A673 (cell line): ENCODE measurements at regions not wholly inside any gene's neighbourhood (a gene's known extent, or its start where the extent isn't known, plus 50 kb on each side); places are given as distances from the start of the nearest gene placed in this dataset.

ENCODE experiments used
- BruUV-seq: library from RNA; stranded (reverse); fragments of 400-500 nt; replicated peaks from 2 replicates; lab custom pipeline; 2021; lab: Mats Ljungman, UMichigan
- CTCF ChIA-PET: fragments of 300-600 bp; sonication (Branson Sonifier 250); formaldehyde crosslinking; loops from one replicate; lab custom pipeline; 2022; ENCODE audit warnings: antibody characterized with exemption; lab: Charles Lee
- POLR2A ChIA-PET: fragments of 300-600 bp; sonication (Branson Sonifier 250); formaldehyde crosslinking; loops from one replicate; lab custom pipeline; 2022; ENCODE audit warnings: antibody characterized with exemption; ENCODE audit not compliant: low non-redundant PET; lab: Charles Lee
- DNase-seq: peaks from one replicate; pipeline ENCODE4 v3.0.0-alpha.2; 2015; ENCODE audit warnings: low spot score
- H3K27ac ChIP-seq: fragments of 200-600 bp; sonication (generic); 2 replicates; pipeline ENCODE4 v1.5.1; 2016; ENCODE audit warnings: mixed run types, low read depth, mild to moderate bottlenecking, mixed read lengths, antibody characterized with exemption, low read length; ENCODE audit not compliant: poor library complexity, severe bottlenecking
- H3K27me3 ChIP-seq: fragments of 200-600 bp; sonication (generic); replicated peaks from 2 replicates; pipeline ENCODE4 v1.6.1; 2017; ENCODE audit warnings: mixed run types, low read depth, mild to moderate bottlenecking, mixed read lengths, antibody characterized with exemption, low read length; ENCODE audit not compliant: insufficient read depth, poor library complexity
- H3K36me3 ChIP-seq: fragments of 200-600 bp; sonication (generic); 2 replicates; pipeline ENCODE4 v1.6.1; 2016; ENCODE audit warnings: mixed run types, mild to moderate bottlenecking, mixed read lengths, antibody characterized with exemption, low read length; ENCODE audit not compliant: insufficient read depth, poor library complexity, severe bottlenecking
- H3K4me1 ChIP-seq: fragments of 200-600 bp; sonication (generic); 2 replicates; pipeline ENCODE4 v1.6.1; 2017; ENCODE audit warnings: mixed run types, mild to moderate bottlenecking, mixed read lengths, antibody characterized with exemption, low read length; ENCODE audit not compliant: insufficient read depth, poor library complexity, severe bottlenecking
- H3K4me3 ChIP-seq: fragments of 200-600 bp; sonication (generic); 2 replicates; pipeline ENCODE4 v1.5.1; 2016; ENCODE audit warnings: low read depth, mixed run types, mild to moderate bottlenecking, mixed read lengths, low read length; ENCODE audit not compliant: poor library complexity, severe bottlenecking
- H3K9me3 ChIP-seq: fragments of 200-600 bp; sonication (generic); 2 replicates; pipeline ENCODE4 v1.6.1; 2016; ENCODE audit warnings: mixed run types, low read depth, mild to moderate bottlenecking, mixed read lengths, antibody characterized with exemption, low read length; ENCODE audit not compliant: poor library complexity, severe bottlenecking
- CTCF ChIP-seq: fragments of 300-800, 200-600 bp; sonication (generic); conservative IDR thresholded peaks from 2 replicates; pipeline ENCODE4 v1.5.1; 2017; ENCODE audit warnings: low read depth, mild to moderate bottlenecking, antibody characterized with exemption, low read length, moderate library complexity, mixed read lengths
- EZH2 ChIP-seq: fragments of 200-600 bp; sonication (generic); IDR thresholded peaks from 2 replicates; pipeline ENCODE4 v1.6.1; 2017; ENCODE audit warnings: borderline replicate concordance, low read depth, mild to moderate bottlenecking, mixed read lengths, antibody characterized with exemption, low read length; ENCODE audit not compliant: poor library complexity, severe bottlenecking
- intact Hi-C: fragments of 100-400 bp; cut with micrococcal nuclease; formaldehyde crosslinking; loops from one replicate; pipeline ENCODE4 v1.10.0; 2022; ENCODE audit not compliant: unreplicated experiment

GRCh38 chr16:56011808-56012481 is 136.8 kb upstream of the CES5A start:
- no peaks in the 10 kb centered on the region for H3K4me1 ChIP-seq
- no peak for DNase-seq
- POLR2A ChIA-PET = no interaction called here
- TF ChIP-seq CTCF (no peak), EZH2 (no peak)
- H3K36me3 ChIP-seq = no peaks in the 10 kb centered on the region
- peaks cover 34% of the 10 kb centered on the region for H3K27me3 ChIP-seq
- no TSS peak for BruUV-seq
- no peak overlapping the region for H3K4me3 ChIP-seq
- no peaks in the 10 kb centered on the region for H3K9me3 ChIP-seq
- intact Hi-C loops = no loop called here
- CTCF ChIA-PET = no interaction called here
- H3K27ac ChIP-seq = no peak overlapping the region

DNA sequence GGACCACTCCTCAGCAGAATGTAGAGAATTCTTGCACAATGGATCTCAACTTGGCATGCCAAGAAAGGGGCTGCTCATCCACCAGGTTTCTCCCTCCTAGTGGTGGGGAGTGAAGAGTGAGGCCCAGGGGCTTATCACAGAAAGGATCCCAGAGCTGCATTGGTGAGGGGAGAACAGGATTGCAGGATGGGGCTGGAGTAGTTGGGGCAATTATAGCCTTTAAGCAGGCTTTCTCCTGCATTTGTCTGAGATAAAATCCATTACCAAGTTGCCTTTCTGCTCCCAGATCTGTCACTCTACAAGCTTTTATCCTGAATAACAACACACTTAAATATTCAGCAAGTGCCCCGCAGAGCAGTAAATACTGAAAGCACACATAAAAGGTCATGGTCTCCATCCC is 130.8 kb upstream of the CES5A start:
- Histone ChIP-seq H3K9me3 (no peaks in the 10 kb centered on the region), H3K27me3 (peaks cover 21% of the 10 kb centered on the region), H3K27ac (no peak overlapping the region), H3K4me1 (no peaks in the 10 kb centered on the region), H3K36me3 (no peaks in the 10 kb centered on the region), H3K4me3 (no peak overlapping the region)
- ChIA-PET CTCF (no interaction called here), POLR2A (no interaction called here)
- BruUV-seq = no TSS peak
- TF ChIP-seq CTCF (no peak), EZH2 (no peak)
- intact Hi-C loops = no loop called here
- DNase-seq = no peak

DNA sequence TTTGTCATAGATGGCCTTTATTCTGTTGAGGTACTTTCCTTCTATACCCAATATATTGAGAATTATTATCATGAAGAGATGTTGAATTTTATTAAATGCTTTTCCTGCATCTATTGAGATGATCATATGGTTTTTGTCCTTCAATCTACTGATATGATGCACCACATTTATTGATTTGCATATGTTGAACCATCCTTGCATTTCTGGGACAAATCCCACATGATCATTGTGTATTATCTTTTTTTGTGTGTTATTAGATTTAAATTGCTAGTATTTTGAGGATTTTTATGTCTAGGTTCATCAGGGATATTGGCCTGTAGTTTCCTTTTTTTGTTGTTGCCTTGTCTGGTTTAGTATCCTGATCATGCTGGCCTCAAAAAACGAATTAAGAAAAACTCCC is 124.5 kb upstream of the CES5A start:
- DNase-seq = no peak
- Histone ChIP-seq H3K4me1 (no peaks in the 10 kb centered on the region), H3K9me3 (no peaks in the 10 kb centered on the region), H3K27me3 (peaks cover 2% of the 10 kb centered on the region), H3K27ac (no peak overlapping the region), H3K4me3 (no peak overlapping the region), H3K36me3 (no peaks in the 10 kb centered on the region)
- no peak for TF ChIP-seq CTCF
- no peak for TF ChIP-seq EZH2
- intact Hi-C loops = no loop called here
- ChIA-PET CTCF (no interaction called here), POLR2A (no interaction called here)
- no TSS peak for BruUV-seq
